Neural crest cell (in vitro differentiated cells): ENCODE measurements at regions not wholly inside any gene's neighbourhood (a gene's known extent, or its start where the extent isn't known, plus 50 kb on each side); places are given as distances from the start of the nearest gene placed in this dataset.

Source experiments
- DNase-seq: peaks from one replicate; pipeline ENCODE4 v3.0.0; 2021; ENCODE audit warnings: low read depth, mixed read lengths, low spot score
- H3K27ac Mint-ChIP-seq: one replicate; pipeline ENCODE4 v1.8.0; 2021; ENCODE audit warnings: mild to moderate bottlenecking, mixed read lengths; ENCODE audit not compliant: unreplicated experiment
- H3K27me3 Mint-ChIP-seq: 2 replicates; pipeline ENCODE4 v1.8.0; 2021; ENCODE audit warnings: low read depth, mild to moderate bottlenecking, mixed read lengths
- H3K36me3 Mint-ChIP-seq: 2 replicates; pipeline ENCODE4 v1.8.0; 2021; ENCODE audit warnings: low read depth, mild to moderate bottlenecking, mixed read lengths
- H3K4me1 Mint-ChIP-seq: 2 replicates; pipeline ENCODE4 v1.8.0; 2021; ENCODE audit warnings: mixed read lengths
- H3K4me3 Mint-ChIP-seq: one replicate; pipeline ENCODE4 v1.8.0; 2021; ENCODE audit warnings: mild to moderate bottlenecking, mixed read lengths
- H3K9me3 Mint-ChIP-seq: 2 replicates; pipeline ENCODE4 v1.8.0; 2021; ENCODE audit warnings: mixed read lengths
- TF ChIP-seq, protein P1 (sequence below): fragments of 200-600 bp; sonication (generic); conservative IDR thresholded peaks from 2 replicates; pipeline ENCODE4 v1.5.0; 2021; ENCODE audit warnings: antibody characterized with exemption, mild to moderate bottlenecking

DNA sequence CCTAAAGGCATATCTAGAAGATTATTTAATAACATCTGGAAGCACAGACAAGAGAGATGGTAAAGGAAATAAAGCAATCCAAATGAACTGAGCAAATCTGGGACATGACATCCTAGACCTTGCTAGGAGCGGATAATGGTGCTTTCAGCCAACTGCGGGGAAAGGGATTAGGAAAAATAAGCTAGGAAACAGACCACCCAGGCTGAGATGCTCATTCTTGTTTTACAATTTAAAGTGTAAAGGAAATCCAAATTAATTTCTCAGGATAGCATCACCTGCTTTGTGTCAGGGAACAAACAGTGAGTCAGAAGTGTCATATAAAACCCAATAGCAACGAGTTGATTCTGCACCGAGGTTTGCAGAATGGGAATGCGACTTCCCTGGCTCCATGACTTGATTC lies 112.5 kb upstream of the CXCR4 start:
- no peak overlapping the region for H3K4me3 Mint-ChIP-seq
- H3K9me3 Mint-ChIP-seq = peaks cover 3% of the 10 kb centered on the region
- no peak overlapping the region for H3K27ac Mint-ChIP-seq
- DNase-seq = no peak
- peaks cover 32% of the 10 kb centered on the region for H3K4me1 Mint-ChIP-seq
- H3K36me3 Mint-ChIP-seq = peaks cover 3% of the 10 kb centered on the region
- TF ChIP-seq, protein P1, sequence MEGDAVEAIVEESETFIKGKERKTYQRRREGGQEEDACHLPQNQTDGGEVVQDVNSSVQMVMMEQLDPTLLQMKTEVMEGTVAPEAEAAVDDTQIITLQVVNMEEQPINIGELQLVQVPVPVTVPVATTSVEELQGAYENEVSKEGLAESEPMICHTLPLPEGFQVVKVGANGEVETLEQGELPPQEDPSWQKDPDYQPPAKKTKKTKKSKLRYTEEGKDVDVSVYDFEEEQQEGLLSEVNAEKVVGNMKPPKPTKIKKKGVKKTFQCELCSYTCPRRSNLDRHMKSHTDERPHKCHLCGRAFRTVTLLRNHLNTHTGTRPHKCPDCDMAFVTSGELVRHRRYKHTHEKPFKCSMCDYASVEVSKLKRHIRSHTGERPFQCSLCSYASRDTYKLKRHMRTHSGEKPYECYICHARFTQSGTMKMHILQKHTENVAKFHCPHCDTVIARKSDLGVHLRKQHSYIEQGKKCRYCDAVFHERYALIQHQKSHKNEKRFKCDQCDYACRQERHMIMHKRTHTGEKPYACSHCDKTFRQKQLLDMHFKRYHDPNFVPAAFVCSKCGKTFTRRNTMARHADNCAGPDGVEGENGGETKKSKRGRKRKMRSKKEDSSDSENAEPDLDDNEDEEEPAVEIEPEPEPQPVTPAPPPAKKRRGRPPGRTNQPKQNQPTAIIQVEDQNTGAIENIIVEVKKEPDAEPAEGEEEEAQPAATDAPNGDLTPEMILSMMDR = no peak
- H3K27me3 Mint-ChIP-seq = peaks cover 3% of the 10 kb centered on the region

DNA sequence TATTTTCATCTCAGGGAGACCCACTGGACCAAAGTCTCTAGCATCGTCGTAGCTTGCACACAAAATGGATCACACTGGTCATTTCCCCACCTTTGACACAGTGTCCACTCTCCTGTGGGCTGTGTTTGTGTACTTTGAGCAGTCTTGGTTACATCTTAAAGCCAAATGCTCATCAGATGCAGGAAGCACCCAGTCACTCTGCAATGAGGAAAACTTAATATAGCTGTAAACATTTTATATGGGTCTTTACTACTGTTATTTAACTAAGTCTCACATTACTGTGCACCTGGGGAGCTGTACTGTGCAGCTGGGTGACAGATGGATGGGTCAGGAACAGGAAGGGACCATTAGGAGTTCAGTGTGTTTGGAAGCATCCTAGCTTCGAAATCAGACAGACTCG lies 109.0 kb upstream of the CXCR4 start:
- peaks cover 39% of the 10 kb centered on the region for H3K4me1 Mint-ChIP-seq
- peaks cover 3% of the 10 kb centered on the region for H3K27me3 Mint-ChIP-seq
- H3K27ac Mint-ChIP-seq = no peak overlapping the region
- H3K9me3 Mint-ChIP-seq = peaks cover 3% of the 10 kb centered on the region
- no peak overlapping the region for H3K4me3 Mint-ChIP-seq
- TF ChIP-seq, protein P1 = no peak
- peaks cover 3% of the 10 kb centered on the region for H3K36me3 Mint-ChIP-seq
- DNase-seq = no peak

DNA sequence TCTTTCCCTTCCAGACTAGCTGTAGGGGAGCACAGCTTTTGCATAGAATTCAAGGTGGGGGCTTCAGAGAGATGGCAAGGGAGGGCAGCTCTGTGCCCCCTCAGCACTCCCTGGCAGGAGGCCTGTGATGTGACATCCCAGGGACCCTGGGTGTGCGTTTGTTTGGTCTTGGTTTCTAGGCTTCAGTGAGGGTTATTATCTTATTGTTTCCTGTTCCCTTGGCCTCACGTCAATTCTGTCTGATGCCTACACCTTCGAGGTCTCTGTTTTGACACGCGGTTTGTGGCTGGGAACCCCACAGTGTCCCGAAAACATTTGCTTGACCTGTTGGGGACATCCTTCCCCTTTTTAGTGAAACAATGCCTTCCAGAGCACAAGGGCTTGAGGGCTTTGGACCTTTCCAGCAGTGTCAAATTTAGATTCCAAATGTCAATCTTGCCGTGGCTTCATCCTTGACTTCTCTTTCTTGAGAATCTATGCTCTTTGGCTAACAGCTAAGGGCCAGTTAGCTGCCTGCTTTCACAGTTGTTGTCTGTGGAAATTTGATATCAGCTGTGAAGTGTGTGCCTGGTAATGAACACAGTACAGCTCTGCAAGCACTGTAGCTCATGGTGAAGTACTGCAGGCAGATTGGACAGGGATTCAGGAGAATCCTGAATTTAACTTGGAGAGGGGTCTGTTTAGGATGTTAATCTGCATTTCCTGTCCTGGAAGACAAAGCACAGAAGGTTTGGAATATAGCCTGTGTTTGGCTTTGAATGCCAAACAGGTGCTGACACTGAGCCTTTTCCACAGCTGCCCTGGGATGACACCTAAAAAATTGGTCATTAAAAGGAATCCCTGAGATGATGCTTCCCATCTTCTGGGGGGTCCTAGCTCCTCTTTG lies 108.2 kb upstream of the CXCR4 start:
- Mint-ChIP-seq H3K36me3 (peaks cover 3% of the 10 kb centered on the region), H3K27ac (no peak overlapping the region), H3K27me3 (peaks cover 3% of the 10 kb centered on the region), H3K4me3 (no peak overlapping the region), H3K9me3 (peaks cover 3% of the 10 kb centered on the region), H3K4me1 (peaks cover 32% of the 10 kb centered on the region)
- TF ChIP-seq, protein P1 = no peak
- DNase-seq = no peak

DNA sequence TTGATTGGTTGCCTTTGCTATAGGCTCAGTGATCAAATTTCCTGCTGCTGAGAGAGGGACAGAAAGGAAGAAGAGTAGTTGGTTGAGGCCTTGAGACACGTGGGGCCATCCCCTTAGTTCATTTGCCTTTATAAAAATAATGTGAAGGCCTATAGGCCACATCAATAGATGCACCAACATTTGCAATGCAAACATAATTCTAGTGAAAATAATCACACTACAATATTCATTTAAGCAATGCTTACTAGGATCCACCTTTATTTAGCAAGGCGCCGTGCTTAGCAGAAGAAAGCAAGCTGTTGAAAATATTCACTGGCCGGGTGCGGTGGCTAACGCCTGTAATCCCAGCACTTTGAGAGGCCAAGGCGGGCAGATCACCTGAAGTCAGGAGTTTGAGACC lies 105.3 kb upstream of the CXCR4 start:
- H3K4me1 Mint-ChIP-seq = peaks cover 38% of the 10 kb centered on the region
- no peak overlapping the region for H3K27ac Mint-ChIP-seq
- TF ChIP-seq, protein P1 = no peak
- no peak for DNase-seq
- peaks cover 4% of the 10 kb centered on the region for H3K9me3 Mint-ChIP-seq
- H3K36me3 Mint-ChIP-seq = no peaks in the 10 kb centered on the region
- H3K27me3 Mint-ChIP-seq = no peaks in the 10 kb centered on the region
- H3K4me3 Mint-ChIP-seq = no peak overlapping the region

DNA sequence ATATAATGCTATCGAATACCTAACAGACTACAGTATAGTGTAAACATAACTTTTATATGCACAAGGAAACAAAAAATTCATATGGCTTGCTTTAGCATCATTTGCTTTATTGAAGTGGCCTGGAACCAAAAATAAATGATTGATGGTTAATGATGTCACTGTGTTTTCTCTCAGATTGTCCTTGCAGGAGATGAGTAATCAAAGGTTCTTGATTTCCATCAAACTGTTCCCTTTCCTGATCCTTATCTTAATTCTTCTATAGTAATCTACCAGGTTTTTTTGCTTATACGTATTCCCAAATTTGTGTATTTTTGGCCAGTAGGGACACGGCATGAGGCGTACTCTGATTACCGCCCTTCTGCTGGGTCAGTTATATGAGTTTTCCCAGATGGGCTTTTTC lies 104.9 kb upstream of the CXCR4 start:
- no peak for DNase-seq
- Mint-ChIP-seq H3K4me1 (peaks cover 41% of the 10 kb centered on the region), H3K4me3 (no peak overlapping the region), H3K27me3 (no peaks in the 10 kb centered on the region), H3K36me3 (no peaks in the 10 kb centered on the region), H3K27ac (no peak overlapping the region), H3K9me3 (peaks cover 4% of the 10 kb centered on the region)
- TF ChIP-seq, protein P1 = no peak
